H7 (cell line): ENCODE measurements at regions not wholly inside any gene's neighbourhood (a gene's known extent, or its start where the extent isn't known, plus 50 kb on each side); places are given as distances from the start of the nearest gene placed in this dataset.
"Not testable (repeated sequence)": the region's sequence is repeated elsewhere in the genome, so short reads cannot be mapped to it uniquely, and the experiment has no call there.

Source experiments
- DNase-seq: peaks from one replicate; pipeline ENCODE4 v3.0.0; 2012
- H3K27me3 ChIP-seq: 2 replicates; pipeline ENCODE4 v1.6.0; 2011; ENCODE audit warnings: mild to moderate bottlenecking, low read length; ENCODE audit not compliant: control insufficient read depth, insufficient read depth
- H3K36me3 ChIP-seq: replicated peaks from 2 replicates; pipeline ENCODE4 v1.5.1; 2011; ENCODE audit warnings: low read length; ENCODE audit not compliant: control insufficient read depth, insufficient read depth
- H3K4me3 ChIP-seq: 2 replicates; pipeline ENCODE4 v1.5.1; 2011; ENCODE audit warnings: low read depth, mild to moderate bottlenecking, control low read depth, low read length, moderate library complexity; ENCODE audit not compliant: insufficient read depth

- H3K36me3 ChIP-seq = no peaks in the 10 kb centered on the region
- no peak for DNase-seq
- H3K27me3 ChIP-seq = no peaks in the 10 kb centered on the region
- no peak overlapping the region for H3K4me3 ChIP-seq
These were observed 244.4 kb upstream of the C2CD4B start for GRCh38 chr15:62409466-62409865.

- no peaks in the 10 kb centered on the region for H3K36me3 ChIP-seq
- no peak overlapping the region for H3K4me3 ChIP-seq
- no peak for DNase-seq
- no peaks in the 10 kb centered on the region for H3K27me3 ChIP-seq
These were observed 247.6 kb upstream of the C2CD4B start for GRCh38 chr15:62412686-62413085.

DNA sequence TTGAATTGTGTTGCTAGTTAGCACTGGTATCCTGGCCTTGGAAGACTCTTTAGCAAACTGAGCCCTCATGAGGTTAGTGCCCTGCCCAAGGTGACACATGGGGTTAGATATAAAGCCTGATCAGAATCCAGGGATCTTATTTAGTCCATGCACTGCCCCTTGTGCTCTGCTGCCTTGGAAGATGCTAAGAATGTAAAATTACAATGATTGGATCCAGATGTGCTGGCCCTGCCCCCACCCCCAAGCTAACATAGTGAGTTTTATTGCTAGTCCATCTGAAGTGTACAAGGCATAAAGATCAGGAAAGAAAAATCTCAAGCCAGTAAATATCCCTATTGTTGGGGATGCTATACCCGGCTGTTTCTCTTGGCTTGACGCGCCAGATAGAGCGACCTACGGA, 248.1 kb upstream of the C2CD4B start:
- DNase-seq = no peak
- H3K4me3 ChIP-seq = no peak overlapping the region
- no peaks in the 10 kb centered on the region for H3K36me3 ChIP-seq
- no peaks in the 10 kb centered on the region for H3K27me3 ChIP-seq

GRCh38 chr15:62413786-62414185, 248.7 kb upstream of the C2CD4B start:
- no peak for DNase-seq
- no peak overlapping the region for H3K4me3 ChIP-seq
- H3K36me3 ChIP-seq = no peaks in the 10 kb centered on the region
- no peaks in the 10 kb centered on the region for H3K27me3 ChIP-seq

DNA sequence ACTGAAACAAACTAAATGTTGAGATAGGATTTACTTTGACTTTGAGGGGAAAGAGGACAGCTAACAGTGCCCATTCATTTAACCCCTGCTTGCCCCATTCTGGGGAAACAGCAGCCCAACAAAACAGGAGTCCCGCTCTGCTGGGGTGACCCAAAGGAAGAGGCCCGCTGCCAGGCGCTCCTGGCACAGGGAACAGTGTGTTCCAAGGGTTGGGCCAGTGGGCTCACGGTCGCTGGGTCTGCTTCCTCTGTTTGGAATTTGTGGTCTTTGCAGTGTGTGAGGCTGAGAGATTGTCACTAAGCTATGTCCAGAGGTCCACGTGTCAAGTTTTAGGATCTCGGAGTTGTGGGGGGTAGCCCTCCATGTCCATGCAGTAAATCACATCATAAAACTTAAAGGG, 250.4 kb upstream of the C2CD4B start:
- H3K27me3 ChIP-seq = no peaks in the 10 kb centered on the region

GRCh38 chr15:62416526-62416925, 251.4 kb upstream of the C2CD4B start:
- peak; percentile 38 for DNase-seq
- Histone ChIP-seq H3K27me3 (no peaks in the 10 kb centered on the region), H3K4me3 (no peak overlapping the region), H3K36me3 (no peaks in the 10 kb centered on the region)

More for the DNA sequence above, 250.4 kb upstream of the C2CD4B start:
- DNase-seq = no peak
- H3K4me3 ChIP-seq = no peak overlapping the region
- no peaks in the 10 kb centered on the region for H3K36me3 ChIP-seq

DNA sequence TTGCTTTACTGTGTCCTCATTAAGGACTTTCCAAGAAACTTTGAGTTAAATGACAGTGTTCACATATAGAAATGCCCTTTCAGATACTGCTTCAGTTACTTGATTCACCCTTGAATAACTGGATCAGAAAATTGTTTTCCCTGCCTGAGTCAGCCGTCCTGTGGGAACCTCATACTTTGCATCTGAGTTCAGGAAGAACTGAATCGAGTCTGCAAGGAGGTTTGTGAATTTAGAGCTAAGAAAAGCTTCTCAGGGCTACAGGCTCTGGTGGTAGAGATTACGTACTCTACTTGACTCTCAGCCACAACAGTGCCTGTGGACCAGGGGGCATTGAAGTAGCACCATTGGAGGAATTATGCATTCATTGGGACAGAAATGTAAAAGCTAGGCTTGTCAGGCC, 252.4 kb upstream of the C2CD4B start:
- Histone ChIP-seq H3K36me3 (no peaks in the 10 kb centered on the region), H3K27me3 (no peaks in the 10 kb centered on the region), H3K4me3 (no peak overlapping the region)
- no peak for DNase-seq

- not testable (repeated sequence) for H3K27me3 ChIP-seq, DNase-seq, H3K4me3 ChIP-seq, H3K36me3 ChIP-seq
These were observed 253.4 kb upstream of the C2CD4B start for GRCh38 chr15:62418496-62418895.

GRCh38 chr15:62419192-62419591, 254.1 kb upstream of the C2CD4B start:
- DNase-seq = no peak
- no peak overlapping the region for H3K4me3 ChIP-seq
- no peaks in the 10 kb centered on the region for H3K27me3 ChIP-seq
- no peaks in the 10 kb centered on the region for H3K36me3 ChIP-seq

DNA sequence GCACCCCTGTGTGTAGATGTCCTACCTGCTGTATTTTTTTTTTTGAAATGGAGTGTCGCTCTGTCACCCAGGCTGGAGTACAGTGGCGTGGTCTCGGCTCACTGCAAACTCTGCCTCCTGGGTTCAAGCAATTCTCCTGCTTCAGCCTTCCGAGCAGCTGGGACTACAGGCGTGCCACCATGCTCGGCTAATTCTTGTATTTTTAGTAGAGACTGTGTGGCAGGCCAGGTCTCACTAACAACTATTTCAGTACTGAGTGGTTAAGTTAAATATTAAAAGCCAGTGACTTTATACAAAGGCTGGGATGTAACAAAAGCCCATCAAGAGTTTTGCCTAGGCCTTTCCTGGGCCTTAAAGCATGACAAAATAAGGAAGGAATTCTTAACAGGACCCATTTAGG, 255.3 kb upstream of the C2CD4B start:
- not testable (repeated sequence) for DNase-seq, H3K27me3 ChIP-seq

DNA sequence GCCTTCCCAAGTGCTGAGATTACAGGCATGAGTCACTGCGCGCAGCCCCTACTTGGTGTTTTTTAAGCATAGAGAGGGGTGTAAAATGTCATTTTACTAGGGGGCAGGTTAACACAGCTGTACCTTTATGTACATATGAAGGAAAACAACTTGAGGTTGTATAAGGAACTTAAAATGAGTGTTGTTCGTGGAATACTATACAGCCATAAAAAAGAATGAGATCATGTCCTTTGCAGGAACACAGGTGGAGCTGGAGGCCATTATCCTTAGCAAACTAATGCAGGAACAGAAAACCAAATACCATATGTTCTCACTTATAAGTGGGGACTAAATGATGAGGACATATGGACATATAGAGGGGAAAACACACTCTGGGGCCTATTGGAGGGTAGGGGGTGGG, 256.2 kb upstream of the C2CD4B start:
- Histone ChIP-seq H3K27me3 (no peaks in the 10 kb centered on the region), H3K36me3 (no peaks in the 10 kb centered on the region), H3K4me3 (no peak overlapping the region)
- DNase-seq = no peak

More for the DNA sequence above, 255.3 kb upstream of the C2CD4B start:
- H3K36me3 ChIP-seq, H3K4me3 ChIP-seq: not testable (repeated sequence)

- H3K36me3 ChIP-seq = no peaks in the 10 kb centered on the region
- H3K27me3 ChIP-seq = no peaks in the 10 kb centered on the region
- DNase-seq = no peak
- H3K4me3 ChIP-seq = no peak overlapping the region
These were observed 261.4 kb upstream of the C2CD4B start for GRCh38 chr15:62426387-62426956.

DNA sequence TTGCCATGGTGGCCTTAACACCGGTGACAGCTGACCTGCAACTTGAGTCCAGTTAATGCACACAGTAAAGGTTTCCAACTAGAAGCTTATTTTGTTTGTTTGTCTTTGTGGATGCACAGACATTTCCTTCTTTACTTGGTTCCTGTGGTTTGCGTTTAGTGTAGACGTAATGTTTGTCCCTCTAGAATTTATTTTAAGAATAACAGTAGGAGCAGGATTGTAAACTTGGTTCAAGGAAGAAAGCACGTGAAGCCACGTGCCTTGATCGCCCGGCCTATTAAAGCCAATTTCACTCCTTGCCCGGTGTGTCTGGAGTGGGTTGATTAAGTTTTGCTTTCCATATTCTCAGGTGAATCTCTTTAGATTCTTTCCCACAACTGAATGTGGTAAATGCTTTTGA, 263.2 kb upstream of the C2CD4B start:
- Histone ChIP-seq H3K36me3 (no peaks in the 10 kb centered on the region), H3K4me3 (no peak overlapping the region), H3K27me3 (no peaks in the 10 kb centered on the region)
- DNase-seq = no peak

DNA sequence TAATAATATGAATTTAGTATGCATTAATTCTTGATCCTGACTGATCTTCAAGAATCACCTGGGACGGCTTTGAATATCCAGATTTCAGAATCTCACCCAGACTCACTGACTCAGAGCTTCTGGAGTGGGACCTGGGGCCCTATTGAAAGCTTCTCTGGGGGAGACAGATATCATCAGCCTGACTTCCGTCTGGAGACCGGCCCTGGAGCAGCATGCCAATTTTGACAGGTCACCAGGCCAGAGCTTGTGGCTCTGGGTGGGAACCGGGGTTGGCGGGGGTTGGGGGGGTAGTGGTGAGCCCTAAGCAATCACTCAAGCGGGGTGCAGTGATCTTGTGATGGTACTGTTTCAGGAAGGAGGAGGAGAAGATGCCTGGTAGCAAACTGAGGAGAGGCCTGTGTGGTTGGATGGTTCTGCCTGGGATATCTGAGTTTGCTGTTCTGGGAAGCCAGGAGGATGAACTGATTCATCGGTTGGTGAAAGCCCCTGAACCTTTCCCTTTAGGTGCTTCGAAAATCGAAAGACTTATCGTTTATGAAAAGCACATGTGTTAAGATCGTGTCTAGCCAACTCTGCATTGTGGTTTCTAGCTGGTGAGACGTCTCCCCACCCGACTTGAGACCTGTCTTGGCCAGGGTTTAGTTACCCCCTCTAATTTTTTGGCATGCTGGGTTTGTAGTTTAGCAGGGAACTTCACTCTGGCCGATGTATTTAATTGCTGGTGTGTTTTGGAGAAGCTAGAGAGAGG, 263.9 kb upstream of the C2CD4B start:
- Histone ChIP-seq H3K27me3 (no peaks in the 10 kb centered on the region), H3K36me3 (no peaks in the 10 kb centered on the region), H3K4me3 (no peak overlapping the region)
- no peak for DNase-seq

- Histone ChIP-seq H3K4me3 (no peak overlapping the region), H3K27me3 (no peaks in the 10 kb centered on the region), H3K36me3 (no peaks in the 10 kb centered on the region)
- DNase-seq = no peak
These were observed 265.0 kb upstream of the C2CD4B start for GRCh38 chr15:62430056-62430455.
